ENCODE measurements at regions not wholly inside any gene's neighbourhood (a gene's known extent, or its start where the extent isn't known, plus 50 kb on each side); places are given as distances from the start of the nearest gene placed in this dataset.

- TF ChIP-seq, protein P1, sequence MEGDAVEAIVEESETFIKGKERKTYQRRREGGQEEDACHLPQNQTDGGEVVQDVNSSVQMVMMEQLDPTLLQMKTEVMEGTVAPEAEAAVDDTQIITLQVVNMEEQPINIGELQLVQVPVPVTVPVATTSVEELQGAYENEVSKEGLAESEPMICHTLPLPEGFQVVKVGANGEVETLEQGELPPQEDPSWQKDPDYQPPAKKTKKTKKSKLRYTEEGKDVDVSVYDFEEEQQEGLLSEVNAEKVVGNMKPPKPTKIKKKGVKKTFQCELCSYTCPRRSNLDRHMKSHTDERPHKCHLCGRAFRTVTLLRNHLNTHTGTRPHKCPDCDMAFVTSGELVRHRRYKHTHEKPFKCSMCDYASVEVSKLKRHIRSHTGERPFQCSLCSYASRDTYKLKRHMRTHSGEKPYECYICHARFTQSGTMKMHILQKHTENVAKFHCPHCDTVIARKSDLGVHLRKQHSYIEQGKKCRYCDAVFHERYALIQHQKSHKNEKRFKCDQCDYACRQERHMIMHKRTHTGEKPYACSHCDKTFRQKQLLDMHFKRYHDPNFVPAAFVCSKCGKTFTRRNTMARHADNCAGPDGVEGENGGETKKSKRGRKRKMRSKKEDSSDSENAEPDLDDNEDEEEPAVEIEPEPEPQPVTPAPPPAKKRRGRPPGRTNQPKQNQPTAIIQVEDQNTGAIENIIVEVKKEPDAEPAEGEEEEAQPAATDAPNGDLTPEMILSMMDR (conservative IDR thresholded peaks at IDR 0.05; ENCODE audit: low read depth, low read length) = no peak
- TF ChIP-seq EZH2 (IDR thresholded peaks at IDR 0.05; ENCODE audit: low read length, unreplicated experiment) (no peak), EZH2phosphoT487 (IDR thresholded peaks at IDR 0.05; ENCODE audit: borderline replicate concordance, low read length) (no peak)
Measured at GRCh38 chr16:35552763-35553162, 2093.4 kb downstream of the TP53TG3F start.

All from PC-3 (cell line).